T-helper 1 cell treated with Interleukin-12 subunit alpha and Interleukin-12 subunit beta and Interleukin-4 antibody, amounts not matched to agents 30 ng/mL and 1 ng/mL, for 36 hours (primary cell): ENCODE measurements at regions not wholly inside any gene's neighbourhood (a gene's known extent, or its start where the extent isn't known, plus 50 kb on each side); places are given as distances from the start of the nearest gene placed in this dataset.

Source experiments
- intact Hi-C: fragments of 100-400 bp; cut with micrococcal nuclease; formaldehyde crosslinking; loops from one replicate; pipeline ENCODE4 v1.15.1; 2024

- intact Hi-C loops, result no loop called here
Observed at GRCh38 chr22:22079404-22080148, 97.0 kb upstream of the TOP3B start.

GRCh38 chr22:22078329-22078728 is 95.7 kb upstream of the TOP3B start:
- intact Hi-C loops, result no loop called here

- intact Hi-C loops, result no loop called here
Observed at GRCh38 chr22:22076932-22077703, 94.5 kb upstream of the TOP3B start.

GRCh38 chr22:22076361-22076760 is 93.8 kb upstream of the TOP3B start:
- intact Hi-C loops, result no loop called here

GRCh38 chr22:22075382-22076163 is 93.0 kb upstream of the TOP3B start:
- intact Hi-C loops, result no loop called here

- intact Hi-C loops, result no loop called here
Observed at GRCh38 chr22:22074634-22075381, 92.2 kb upstream of the TOP3B start.

- intact Hi-C loops, result no loop called here
Observed at GRCh38 chr22:22073769-22074561, 91.4 kb upstream of the TOP3B start.

- intact Hi-C loops, result no loop called here
Observed at GRCh38 chr22:22072169-22072836, 89.7 kb upstream of the TOP3B start.

- intact Hi-C loops, result no loop called here
Observed at GRCh38 chr22:22071455-22071854, 88.9 kb upstream of the TOP3B start.

- intact Hi-C loops, result no loop called here
Observed at GRCh38 chr22:22070371-22070824, 87.8 kb upstream of the TOP3B start.

- intact Hi-C loops, result no loop called here
Observed at GRCh38 chr22:22069450-22070370, 87.1 kb upstream of the TOP3B start.

- intact Hi-C loops, result no loop called here
Observed at GRCh38 chr22:22068657-22069056, 86.1 kb upstream of the TOP3B start.

GRCh38 chr22:22068025-22068424 is 85.4 kb upstream of the TOP3B start:
- intact Hi-C loops, result no loop called here

GRCh38 chr22:22067192-22067591 is 84.6 kb upstream of the TOP3B start:
- intact Hi-C loops, result no loop called here

- intact Hi-C loops, result no loop called here
Observed at GRCh38 chr22:22064580-22064979, 82.0 kb upstream of the TOP3B start.

GRCh38 chr22:22062306-22062793 is 79.8 kb upstream of the TOP3B start:
- intact Hi-C loops, result no loop called here

- intact Hi-C loops, result no loop called here
Observed at GRCh38 chr22:22061085-22062077, 78.8 kb upstream of the TOP3B start.
